GM23338 (cell line): ENCODE measurements at regions not wholly inside any gene's neighbourhood (a gene's known extent, or its start where the extent isn't known, plus 50 kb on each side); places are given as distances from the start of the nearest gene placed in this dataset.

Source experiments
- ATAC-seq: fragments of 200-7000 bp; cut with Tn5 transposase; 3 replicates; pipeline ENCODE4 v1.9.1; 2020
- DNase-seq: peaks from one replicate; pipeline ENCODE4 v3.0.0-alpha.2; 2015; ENCODE audit warnings: low spot score
- H2AFZ ChIP-seq: fragments of 200-600 bp; sonication (generic); 2 replicates; pipeline ENCODE4 v1.8.0; 2016; ENCODE audit warnings: antibody characterized with exemption, mild to moderate bottlenecking, moderate library complexity
- H3F3A ChIP-seq: fragments of 200-600 bp; sonication (generic); replicated peaks from 2 replicates; pipeline ENCODE4 v1.8.0; 2017; ENCODE audit warnings: antibody characterized with exemption, mixed run types, low read depth
- H3K27ac ChIP-seq: fragments of 200-600 bp; sonication (generic); 2 replicates; pipeline ENCODE4 v1.6.1; 2016; ENCODE audit warnings: low read depth
- H3K27me3 ChIP-seq: fragments of 200-600 bp; sonication (generic); 2 replicates; pipeline ENCODE4 v1.8.0; 2016; ENCODE audit warnings: mild to moderate bottlenecking, mixed run types, moderate library complexity; ENCODE audit not compliant: insufficient read depth
- H3K36me3 ChIP-seq: fragments of 200-600 bp; sonication (generic); 2 replicates; pipeline ENCODE4 v1.8.0; 2016; ENCODE audit warnings: mild to moderate bottlenecking; ENCODE audit not compliant: insufficient read depth
- H3K4me1 ChIP-seq: fragments of 200-600 bp; sonication (generic); 2 replicates; pipeline ENCODE4 v1.8.0; 2016; ENCODE audit warnings: mild to moderate bottlenecking, moderate library complexity; ENCODE audit not compliant: insufficient read depth
- H3K4me2 ChIP-seq: fragments of 200-600 bp; sonication (generic); 2 replicates; pipeline ENCODE4 v1.7.1; 2017; ENCODE audit warnings: mixed run types
- H3K4me3 ChIP-seq: fragments of 200-600 bp; sonication (generic); 2 replicates; pipeline ENCODE4 v1.6.1; 2016; ENCODE audit warnings: mixed run types
- H3K79me2 ChIP-seq: fragments of 200-600 bp; sonication (generic); replicated peaks from 2 replicates; pipeline ENCODE4 v1.8.0; 2017; ENCODE audit warnings: mild to moderate bottlenecking; ENCODE audit not compliant: insufficient read depth
- H3K9me2 ChIP-seq: fragments of 200-600 bp; sonication (generic); 2 replicates; pipeline ENCODE4 v1.8.0; 2017; ENCODE audit not compliant: insufficient read depth
- H4K20me1 ChIP-seq: fragments of 200-600 bp; sonication (generic); replicated peaks from 2 replicates; pipeline ENCODE4 v1.8.0; 2017; ENCODE audit warnings: mild to moderate bottlenecking; ENCODE audit not compliant: insufficient read depth
- H3K27ac Mint-ChIP-seq: 2 replicates; pipeline ENCODE4 v1.8.0; 2020; ENCODE audit warnings: inconsistent platforms, mild to moderate bottlenecking, moderate library complexity, mixed read lengths
- H3K27me3 Mint-ChIP-seq: 3 replicates; pipeline ENCODE4 v1.8.0; 2022; ENCODE audit warnings: low read depth, mild to moderate bottlenecking, moderate library complexity, mixed read lengths, inconsistent platforms; ENCODE audit not compliant: insufficient read depth, poor library complexity
- H3K36me3 Mint-ChIP-seq: 3 replicates; pipeline ENCODE4 v1.8.0; 2021; ENCODE audit warnings: low read depth, mild to moderate bottlenecking, inconsistent platforms, moderate library complexity, mixed read lengths
- H3K4me1 Mint-ChIP-seq: 3 replicates; pipeline ENCODE4 v1.8.0; 2020; ENCODE audit warnings: mild to moderate bottlenecking, inconsistent platforms, mixed read lengths
- H3K4me3 Mint-ChIP-seq: 3 replicates; pipeline ENCODE4 v1.8.0; 2021; ENCODE audit warnings: moderate library complexity, mild to moderate bottlenecking, inconsistent platforms, mixed read lengths
- H3K9me3 Mint-ChIP-seq: 3 replicates; pipeline ENCODE4 v1.8.0; 2020; ENCODE audit warnings: moderate library complexity, mild to moderate bottlenecking, inconsistent platforms, mixed read lengths
- CTCF ChIP-seq, 2 experiments: fragments of 200-600 bp in 1 of 2; sonication (generic) in 1 of 2; conservative IDR thresholded peaks; 2 replicates each; pipeline versions ENCODE4 v1.5.1 to v1.6.1; 2016 to 2017; ENCODE audit warnings: antibody characterized with exemption in 2 of 2, low read depth in 2 of 2, mild to moderate bottlenecking in 2 of 2, moderate library complexity in 1 of 2
- ETS1 ChIP-seq: IDR thresholded peaks from 2 replicates; pipeline ENCODE4 v1.6.1; 2016; ENCODE audit warnings: antibody characterized with exemption
- EZH2 ChIP-seq: fragments of 200-600 bp; sonication (generic); IDR thresholded peaks from one replicate; pipeline ENCODE4 v1.8.0; 2017; ENCODE audit warnings: antibody characterized with exemption, mild to moderate bottlenecking, low read depth; ENCODE audit not compliant: unreplicated experiment
- EZH2phosphoT487 ChIP-seq: fragments of 200-600 bp; sonication (generic); IDR thresholded peaks from one replicate; pipeline ENCODE4 v1.8.1; 2018; ENCODE audit warnings: antibody characterized with exemption; ENCODE audit not compliant: unreplicated experiment
- JUNB ChIP-seq: IDR thresholded peaks from one replicate; pipeline ENCODE4 v1.6.1; 2016; ENCODE audit warnings: antibody characterized with exemption; ENCODE audit not compliant: unreplicated experiment
- ZNF114 ChIP-seq: fragments of 250-450 bp; sonication (Bioruptor Pico); IDR thresholded peaks from 2 replicates; pipeline ENCODE4 v1.5.0; 2020; ENCODE audit warnings: mild to moderate bottlenecking, moderate library complexity
- ZNF462 ChIP-seq: fragments of 250-450 bp; sonication (Bioruptor Pico); IDR thresholded peaks from 2 replicates; pipeline ENCODE4 v1.5.0; 2020; ENCODE audit warnings: mild to moderate bottlenecking, moderate library complexity
- TF ChIP-seq, protein P1 (sequence below): IDR thresholded peaks from one replicate; pipeline ENCODE4 v1.6.1; 2018; ENCODE audit warnings: antibody characterized with exemption; ENCODE audit not compliant: unreplicated experiment

DNA sequence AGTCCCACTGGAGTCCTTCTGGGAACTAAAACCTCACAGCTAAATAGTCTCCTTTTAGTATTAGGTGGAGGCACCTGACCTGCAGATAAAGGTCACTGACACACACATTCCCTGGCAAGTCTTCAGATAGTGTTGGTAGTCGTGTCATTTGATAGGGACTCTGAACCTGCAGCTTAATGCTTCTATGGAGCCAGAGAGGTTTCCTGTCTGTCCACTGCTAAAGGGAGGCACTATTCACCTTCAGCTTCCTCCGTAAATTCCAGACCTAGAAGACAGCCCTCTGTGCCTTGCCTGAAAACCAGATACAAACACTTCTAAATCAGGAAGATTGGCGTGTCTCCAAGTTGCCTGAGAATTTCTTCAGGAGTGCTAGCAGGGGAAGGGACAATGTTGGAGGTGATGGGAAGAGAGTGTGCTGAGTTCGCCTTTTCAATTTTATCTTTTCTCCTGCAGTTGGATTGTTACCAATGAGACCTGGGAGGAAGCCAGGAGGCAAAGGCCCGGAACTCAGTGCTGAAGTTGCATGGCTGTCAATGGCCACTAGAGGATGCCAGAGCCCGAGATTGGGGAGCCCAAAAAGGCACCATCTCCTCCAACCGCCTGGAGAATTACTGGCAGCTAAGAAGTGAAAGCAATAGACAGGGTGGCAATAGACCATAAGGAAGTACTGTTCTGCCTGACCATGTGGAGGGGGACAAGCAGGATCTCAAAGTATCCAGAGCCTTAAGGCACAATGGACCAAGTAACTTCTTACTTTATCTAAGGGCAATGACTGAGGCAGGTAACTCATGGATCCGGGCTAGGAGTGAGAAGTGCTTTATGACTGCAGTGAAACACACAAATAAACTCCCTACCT is 81.6 kb upstream of the SCAF11 start:
- H3K9me2 ChIP-seq = no peaks in the 10 kb centered on the region; the same call in 1 of the 2 replicates
- TF ChIP-seq ETS1 = no peak
- no peak for TF ChIP-seq JUNB
- TF ChIP-seq EZH2phosphoT487 = no peak
- no peak for TF ChIP-seq ZNF114 (CRISPR knock-in tag)
- TF ChIP-seq, protein P1, sequence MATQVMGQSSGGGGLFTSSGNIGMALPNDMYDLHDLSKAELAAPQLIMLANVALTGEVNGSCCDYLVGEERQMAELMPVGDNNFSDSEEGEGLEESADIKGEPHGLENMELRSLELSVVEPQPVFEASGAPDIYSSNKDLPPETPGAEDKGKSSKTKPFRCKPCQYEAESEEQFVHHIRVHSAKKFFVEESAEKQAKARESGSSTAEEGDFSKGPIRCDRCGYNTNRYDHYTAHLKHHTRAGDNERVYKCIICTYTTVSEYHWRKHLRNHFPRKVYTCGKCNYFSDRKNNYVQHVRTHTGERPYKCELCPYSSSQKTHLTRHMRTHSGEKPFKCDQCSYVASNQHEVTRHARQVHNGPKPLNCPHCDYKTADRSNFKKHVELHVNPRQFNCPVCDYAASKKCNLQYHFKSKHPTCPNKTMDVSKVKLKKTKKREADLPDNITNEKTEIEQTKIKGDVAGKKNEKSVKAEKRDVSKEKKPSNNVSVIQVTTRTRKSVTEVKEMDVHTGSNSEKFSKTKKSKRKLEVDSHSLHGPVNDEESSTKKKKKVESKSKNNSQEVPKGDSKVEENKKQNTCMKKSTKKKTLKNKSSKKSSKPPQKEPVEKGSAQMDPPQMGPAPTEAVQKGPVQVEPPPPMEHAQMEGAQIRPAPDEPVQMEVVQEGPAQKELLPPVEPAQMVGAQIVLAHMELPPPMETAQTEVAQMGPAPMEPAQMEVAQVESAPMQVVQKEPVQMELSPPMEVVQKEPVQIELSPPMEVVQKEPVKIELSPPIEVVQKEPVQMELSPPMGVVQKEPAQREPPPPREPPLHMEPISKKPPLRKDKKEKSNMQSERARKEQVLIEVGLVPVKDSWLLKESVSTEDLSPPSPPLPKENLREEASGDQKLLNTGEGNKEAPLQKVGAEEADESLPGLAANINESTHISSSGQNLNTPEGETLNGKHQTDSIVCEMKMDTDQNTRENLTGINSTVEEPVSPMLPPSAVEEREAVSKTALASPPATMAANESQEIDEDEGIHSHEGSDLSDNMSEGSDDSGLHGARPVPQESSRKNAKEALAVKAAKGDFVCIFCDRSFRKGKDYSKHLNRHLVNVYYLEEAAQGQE = no peak
- TF ChIP-seq CTCF (conservative IDR thresholded peaks at IDR 0.05; ENCODE audit: low read depth in 2 of 2) = peak; percentile 93 to 97
- TF ChIP-seq EZH2 = no peak
- TF ChIP-seq ZNF462 (CRISPR knock-in tag) = no peak
- no peak overlapping the region for H3K4me2 ChIP-seq
- no peak overlapping the region for H3K4me3 ChIP-seq
- Mint-ChIP-seq H3K27ac (no peak overlapping the region), H3K4me1 (peaks cover 2% of the 10 kb centered on the region; the same call in 1 of the 3 replicates), H3K9me3 (peaks cover 7% of the 10 kb centered on the region; the same call in 2 of the 3 replicates), H3K4me3 (no peak overlapping the region), H3K27me3 (no peaks in the 10 kb centered on the region), H3K36me3 (peaks cover 5% of the 10 kb centered on the region; the same call in 2 of the 3 replicates)
- no peaks in the 10 kb centered on the region for H3K4me1 ChIP-seq
- H3F3A ChIP-seq = no peaks in the 10 kb centered on the region
- no peaks in the 10 kb centered on the region for H3K27me3 ChIP-seq
- ATAC-seq = peak; percentile 99
- H4K20me1 ChIP-seq = no peaks in the 10 kb centered on the region
- H3K36me3 ChIP-seq = no peaks in the 10 kb centered on the region
- H3K79me2 ChIP-seq = no peaks in the 10 kb centered on the region
- DNase-seq = peak; percentile 88
- H3K27ac ChIP-seq = no peak overlapping the region
- peak overlapping the region; percentile 85 for H2AFZ ChIP-seq
